CD1c-positive myeloid dendritic cell (primary cell): ENCODE measurements at regions not wholly inside any gene's neighbourhood (a gene's known extent, or its start where the extent isn't known, plus 50 kb on each side); places are given as distances from the start of the nearest gene placed in this dataset.

Experiments used
- DNase-seq: peaks from one replicate; pipeline ENCODE4 v3.0.0-alpha.2; 2016; ENCODE audit errors: extremely low spot score

GRCh38 chr5:93930098-93930497 is 188.7 kb upstream of the POU5F2 start:
- DNase-seq, result no peak

- no peak for DNase-seq
Measured at GRCh38 chr5:93929131-93929530, 187.7 kb upstream of the POU5F2 start.

- no peak for DNase-seq
Measured at GRCh38 chr5:93926831-93927620, 185.6 kb upstream of the POU5F2 start.

GRCh38 chr5:93925321-93925720 is 183.9 kb upstream of the POU5F2 start:
- DNase-seq, result no peak

GRCh38 chr5:93924628-93925027 is 183.2 kb upstream of the POU5F2 start:
- no peak for DNase-seq

GRCh38 chr5:93922551-93922950 is 181.2 kb upstream of the POU5F2 start:
- DNase-seq, result no peak

GRCh38 chr5:93921001-93921400 is 179.6 kb upstream of the POU5F2 start:
- no peak for DNase-seq

- DNase-seq, result no peak
Measured at GRCh38 chr5:93916872-93917271, 175.5 kb upstream of the POU5F2 start.

GRCh38 chr5:93915142-93915553 is 173.7 kb upstream of the POU5F2 start:
- peak; percentile 55 for DNase-seq

- DNase-seq, result no peak
Measured at GRCh38 chr5:93911609-93912008, 170.2 kb upstream of the POU5F2 start.

GRCh38 chr5:93909356-93909755 is 168.0 kb upstream of the POU5F2 start:
- DNase-seq, result no peak

GRCh38 chr5:93904917-93905316 is 163.5 kb upstream of the POU5F2 start:
- DNase-seq, result no peak

- no peak for DNase-seq
Measured at GRCh38 chr5:93902288-93902687, 160.9 kb upstream of the POU5F2 start.

GRCh38 chr5:93899026-93899600 is 157.7 kb upstream of the POU5F2 start:
- peak; percentile 4 for DNase-seq

GRCh38 chr5:93894601-93895354 is 153.4 kb upstream of the POU5F2 start:
- no peak for DNase-seq

- DNase-seq, result no peak
Measured at GRCh38 chr5:93893075-93893474, 151.7 kb upstream of the POU5F2 start.

- no peak for DNase-seq
Measured at GRCh38 chr5:93892481-93892880, 151.1 kb upstream of the POU5F2 start.

- DNase-seq, result no peak
Measured at GRCh38 chr5:93891491-93892480, 150.4 kb upstream of the POU5F2 start.

GRCh38 chr5:93890657-93891056 is 149.3 kb upstream of the POU5F2 start:
- no peak for DNase-seq

GRCh38 chr5:93887678-93888077 is 146.3 kb upstream of the POU5F2 start:
- DNase-seq, result no peak

- DNase-seq, result no peak
Measured at GRCh38 chr5:93886917-93887361, 145.5 kb upstream of the POU5F2 start.
